ENCODE measurements at regions not wholly inside any gene's neighbourhood (a gene's known extent, or its start where the extent isn't known, plus 50 kb on each side); places are given as distances from the start of the nearest gene placed in this dataset.

DNA sequence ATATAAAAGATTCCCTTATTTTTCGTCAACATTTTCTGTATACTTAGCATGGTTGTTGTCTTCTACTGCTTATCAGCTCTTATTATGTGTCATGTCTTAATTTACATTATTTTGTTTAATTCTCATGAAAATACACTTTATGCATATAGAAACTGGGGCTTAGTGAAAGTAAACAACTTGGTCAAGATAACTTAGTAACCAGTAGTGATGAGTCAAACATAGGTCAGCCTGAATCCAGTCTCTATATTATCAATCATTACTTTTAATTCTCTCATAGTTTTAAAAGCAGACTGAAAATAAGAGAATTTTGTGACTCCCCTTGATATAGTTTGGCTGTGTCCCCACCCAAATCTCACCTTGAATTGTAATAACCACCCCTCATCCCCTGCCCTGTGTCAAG lies 119.6 kb upstream of the TPK1 start:
- POLR2A ChIA-PET, result no interaction called here
- Histone ChIP-seq H3K4me3 (replicated peaks in 1 of 2; ENCODE audit: low read depth in 1 of 2, low read length in 2 of 2) (no peak overlapping the region), H3K36me3 (ENCODE audit: control insufficient read depth in 1 of 2, insufficient read depth in 2 of 2, low read length in 2 of 2) (no peaks in the 10 kb centered on the region), H3K27ac (ENCODE audit: low read depth, low read length) (no peak overlapping the region), H4K20me1 (ENCODE audit: insufficient read depth) (no peaks in the 10 kb centered on the region), H3K9ac (ENCODE audit: low read length) (no peak overlapping the region), H3K9me3 (ENCODE audit: control insufficient read depth in 1 of 2, insufficient read depth in 1 of 2, low read depth in 1 of 2, low read length in 2 of 2) (no peaks in the 10 kb centered on the region), H3K9me2 (ENCODE audit: insufficient read depth) (no peaks in the 10 kb centered on the region), H2AFZ (ENCODE audit: low read depth, low read length, poor library complexity, severe bottlenecking) (no peak overlapping the region), H3K4me1 (ENCODE audit: control insufficient read depth in 1 of 2, insufficient read depth in 2 of 2, low read length in 2 of 2) (no peaks in the 10 kb centered on the region), H3K4me2 (ENCODE audit: low read length) (no peak overlapping the region), H3K79me2 (ENCODE audit: insufficient read depth, low read length) (no peaks in the 10 kb centered on the region), H3K27me3 (ENCODE audit: insufficient read depth, low read length) (no peaks in the 10 kb centered on the region)
- CTCF ChIA-PET, result no interaction called here
- no TSS peak for BruUV-seq (replicated peaks)
- RAD21 ChIA-PET (ENCODE audit: low non-redundant PET in 1 of 2, low total read pairs in 2 of 2, uncharacterized antibody in 2 of 2, unreplicated experiment in 2 of 2), result no interaction called here
- TF ChIP-seq, protein P1, sequence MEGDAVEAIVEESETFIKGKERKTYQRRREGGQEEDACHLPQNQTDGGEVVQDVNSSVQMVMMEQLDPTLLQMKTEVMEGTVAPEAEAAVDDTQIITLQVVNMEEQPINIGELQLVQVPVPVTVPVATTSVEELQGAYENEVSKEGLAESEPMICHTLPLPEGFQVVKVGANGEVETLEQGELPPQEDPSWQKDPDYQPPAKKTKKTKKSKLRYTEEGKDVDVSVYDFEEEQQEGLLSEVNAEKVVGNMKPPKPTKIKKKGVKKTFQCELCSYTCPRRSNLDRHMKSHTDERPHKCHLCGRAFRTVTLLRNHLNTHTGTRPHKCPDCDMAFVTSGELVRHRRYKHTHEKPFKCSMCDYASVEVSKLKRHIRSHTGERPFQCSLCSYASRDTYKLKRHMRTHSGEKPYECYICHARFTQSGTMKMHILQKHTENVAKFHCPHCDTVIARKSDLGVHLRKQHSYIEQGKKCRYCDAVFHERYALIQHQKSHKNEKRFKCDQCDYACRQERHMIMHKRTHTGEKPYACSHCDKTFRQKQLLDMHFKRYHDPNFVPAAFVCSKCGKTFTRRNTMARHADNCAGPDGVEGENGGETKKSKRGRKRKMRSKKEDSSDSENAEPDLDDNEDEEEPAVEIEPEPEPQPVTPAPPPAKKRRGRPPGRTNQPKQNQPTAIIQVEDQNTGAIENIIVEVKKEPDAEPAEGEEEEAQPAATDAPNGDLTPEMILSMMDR (IDR thresholded peaks at IDR 0.05 in 2 of 3, conservative IDR thresholded peaks at IDR 0.05 in 1 of 3; ENCODE audit: borderline replicate concordance in 1 of 3, insufficient read depth in 1 of 3, low read depth in 2 of 3, low read length in 2 of 3), result no peak
- no peak for TF ChIP-seq RAD21 (IDR thresholded peaks at IDR 0.05; ENCODE audit: low read depth)
- TF ChIP-seq, protein P2, sequence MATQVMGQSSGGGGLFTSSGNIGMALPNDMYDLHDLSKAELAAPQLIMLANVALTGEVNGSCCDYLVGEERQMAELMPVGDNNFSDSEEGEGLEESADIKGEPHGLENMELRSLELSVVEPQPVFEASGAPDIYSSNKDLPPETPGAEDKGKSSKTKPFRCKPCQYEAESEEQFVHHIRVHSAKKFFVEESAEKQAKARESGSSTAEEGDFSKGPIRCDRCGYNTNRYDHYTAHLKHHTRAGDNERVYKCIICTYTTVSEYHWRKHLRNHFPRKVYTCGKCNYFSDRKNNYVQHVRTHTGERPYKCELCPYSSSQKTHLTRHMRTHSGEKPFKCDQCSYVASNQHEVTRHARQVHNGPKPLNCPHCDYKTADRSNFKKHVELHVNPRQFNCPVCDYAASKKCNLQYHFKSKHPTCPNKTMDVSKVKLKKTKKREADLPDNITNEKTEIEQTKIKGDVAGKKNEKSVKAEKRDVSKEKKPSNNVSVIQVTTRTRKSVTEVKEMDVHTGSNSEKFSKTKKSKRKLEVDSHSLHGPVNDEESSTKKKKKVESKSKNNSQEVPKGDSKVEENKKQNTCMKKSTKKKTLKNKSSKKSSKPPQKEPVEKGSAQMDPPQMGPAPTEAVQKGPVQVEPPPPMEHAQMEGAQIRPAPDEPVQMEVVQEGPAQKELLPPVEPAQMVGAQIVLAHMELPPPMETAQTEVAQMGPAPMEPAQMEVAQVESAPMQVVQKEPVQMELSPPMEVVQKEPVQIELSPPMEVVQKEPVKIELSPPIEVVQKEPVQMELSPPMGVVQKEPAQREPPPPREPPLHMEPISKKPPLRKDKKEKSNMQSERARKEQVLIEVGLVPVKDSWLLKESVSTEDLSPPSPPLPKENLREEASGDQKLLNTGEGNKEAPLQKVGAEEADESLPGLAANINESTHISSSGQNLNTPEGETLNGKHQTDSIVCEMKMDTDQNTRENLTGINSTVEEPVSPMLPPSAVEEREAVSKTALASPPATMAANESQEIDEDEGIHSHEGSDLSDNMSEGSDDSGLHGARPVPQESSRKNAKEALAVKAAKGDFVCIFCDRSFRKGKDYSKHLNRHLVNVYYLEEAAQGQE (IDR thresholded peaks at IDR 0.05; ENCODE audit: low read depth), result no peak
- no peak for TF ChIP-seq JUND (IDR thresholded peaks at IDR 0.05)
- DNase-seq (ENCODE audit: low read depth, low spot score), result no peak
- intact Hi-C loops (cut with micrococcal nuclease), result no loop called here
- no peak for ATAC-seq

Data from HCT116 (cell line).